ENCODE measurements at regions not wholly inside any gene's neighbourhood (a gene's known extent, or its start where the extent isn't known, plus 50 kb on each side); places are given as distances from the start of the nearest gene placed in this dataset.

DNA sequence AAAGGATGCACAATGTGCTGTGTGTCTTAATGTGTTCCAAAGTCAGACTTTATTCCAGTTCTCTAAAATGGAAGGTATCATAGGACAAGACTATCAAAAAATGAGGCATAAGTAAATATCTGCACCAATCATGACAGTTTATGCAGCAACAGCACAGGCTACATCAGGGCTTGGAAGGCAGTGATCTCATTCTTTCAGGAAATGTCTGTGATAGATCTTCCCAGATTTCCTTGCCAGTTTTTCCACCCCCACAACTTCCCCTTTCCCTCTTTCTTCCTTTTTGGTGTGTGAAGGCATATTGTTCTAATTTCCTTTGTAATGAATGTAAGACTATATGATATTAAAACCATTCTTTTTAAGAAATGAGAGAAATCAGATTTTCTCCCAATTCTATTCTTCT is 326.7 kb downstream of the ATP23 start:
- DNase-seq (ENCODE audit: low spot score): no peak

DNA sequence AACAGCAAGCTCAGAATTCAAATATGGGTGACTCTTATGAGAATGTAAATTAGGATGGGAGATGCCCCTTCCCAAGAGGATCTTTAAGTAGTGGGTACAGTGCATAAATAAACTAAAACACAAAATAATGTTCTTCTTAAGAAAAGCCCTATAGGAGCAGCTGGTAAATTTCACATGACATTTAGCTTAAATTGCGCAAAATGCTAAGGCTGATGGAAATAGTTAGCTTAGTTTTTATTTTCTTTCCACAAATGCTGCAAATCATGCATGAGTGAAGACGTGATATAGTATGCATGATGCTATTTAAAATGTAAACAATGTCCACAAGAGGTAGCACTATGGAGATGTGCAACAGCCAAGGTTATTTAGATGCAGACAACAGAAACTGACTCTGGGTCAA is 328.1 kb downstream of the ATP23 start:
- no peak for DNase-seq (ENCODE audit: low spot score)

DNA sequence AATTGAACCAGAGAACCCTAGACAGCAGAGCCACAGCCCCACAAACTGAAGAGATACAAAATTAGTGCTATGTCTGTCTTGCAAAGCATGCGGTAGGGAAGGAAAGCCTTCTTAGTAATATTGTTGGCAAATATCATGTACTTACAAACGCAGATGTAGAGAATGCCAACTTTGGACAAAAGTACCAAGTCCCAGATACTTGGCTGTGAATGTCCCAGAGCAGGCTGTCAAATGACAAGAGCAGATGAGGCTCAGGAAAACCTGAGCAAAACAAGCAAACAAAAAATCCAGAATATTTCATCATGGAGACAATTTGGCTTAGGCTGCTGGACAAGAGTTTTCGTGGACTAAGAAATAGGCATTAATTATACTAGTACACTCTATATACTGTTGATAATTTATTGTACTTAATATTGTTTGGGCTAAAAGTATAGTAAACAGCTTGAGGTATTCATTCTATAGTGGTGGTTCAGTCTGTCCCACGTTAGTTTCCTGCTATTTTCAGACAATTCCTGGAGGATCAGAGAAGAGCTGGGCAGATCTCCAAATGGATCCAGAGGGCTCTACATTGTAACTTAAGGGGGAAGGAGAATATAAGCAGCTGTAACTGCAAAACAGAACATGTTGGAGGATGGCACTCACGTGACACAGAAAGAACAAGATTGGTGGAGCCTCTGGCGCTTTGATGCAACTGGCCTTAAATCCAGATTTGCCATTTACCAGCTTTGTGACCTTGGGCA is 329.8 kb downstream of the ATP23 start:
- DNase-seq (ENCODE audit: low spot score): no peak

GRCh38 chr12:58272461-58272860 is 331.1 kb downstream of the ATP23 start:
- DNase-seq (ENCODE audit: low spot score): no peak

GRCh38 chr12:58277231-58277630 is 335.9 kb downstream of the ATP23 start:
- no peak for DNase-seq (ENCODE audit: low spot score)

GRCh38 chr12:58283553-58283952 is 342.2 kb downstream of the ATP23 start:
- no peak for DNase-seq (ENCODE audit: low spot score)

- no peak for DNase-seq (ENCODE audit: low spot score)
These were observed 344.2 kb downstream of the ATP23 start for GRCh38 chr12:58285551-58285950.

GRCh38 chr12:58286353-58286752 is 345.0 kb downstream of the ATP23 start:
- DNase-seq (ENCODE audit: low spot score): no peak

- DNase-seq (ENCODE audit: low spot score): no peak
These were observed 346.8 kb downstream of the ATP23 start for GRCh38 chr12:58288190-58288589.

DNA sequence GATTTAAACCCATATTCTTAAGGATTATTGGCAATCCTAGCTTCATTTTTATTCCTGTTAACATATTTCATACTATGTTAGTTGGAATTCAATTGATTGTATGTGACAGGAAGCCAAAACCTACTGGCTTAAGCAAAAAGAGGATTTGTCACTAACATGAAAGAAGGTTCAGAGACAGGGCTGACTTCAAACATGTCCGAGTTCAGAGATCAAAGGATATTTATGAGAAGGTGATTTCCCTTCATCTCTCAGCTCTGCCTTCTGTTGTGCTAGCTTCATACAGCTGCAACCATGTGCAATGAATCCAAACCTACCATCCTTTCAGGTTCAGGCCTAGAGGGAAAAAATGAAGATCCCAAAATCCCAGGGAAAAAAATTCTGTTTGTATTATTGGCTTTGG is 349.7 kb downstream of the ATP23 start:
- no peak for DNase-seq (ENCODE audit: low spot score)

DNA sequence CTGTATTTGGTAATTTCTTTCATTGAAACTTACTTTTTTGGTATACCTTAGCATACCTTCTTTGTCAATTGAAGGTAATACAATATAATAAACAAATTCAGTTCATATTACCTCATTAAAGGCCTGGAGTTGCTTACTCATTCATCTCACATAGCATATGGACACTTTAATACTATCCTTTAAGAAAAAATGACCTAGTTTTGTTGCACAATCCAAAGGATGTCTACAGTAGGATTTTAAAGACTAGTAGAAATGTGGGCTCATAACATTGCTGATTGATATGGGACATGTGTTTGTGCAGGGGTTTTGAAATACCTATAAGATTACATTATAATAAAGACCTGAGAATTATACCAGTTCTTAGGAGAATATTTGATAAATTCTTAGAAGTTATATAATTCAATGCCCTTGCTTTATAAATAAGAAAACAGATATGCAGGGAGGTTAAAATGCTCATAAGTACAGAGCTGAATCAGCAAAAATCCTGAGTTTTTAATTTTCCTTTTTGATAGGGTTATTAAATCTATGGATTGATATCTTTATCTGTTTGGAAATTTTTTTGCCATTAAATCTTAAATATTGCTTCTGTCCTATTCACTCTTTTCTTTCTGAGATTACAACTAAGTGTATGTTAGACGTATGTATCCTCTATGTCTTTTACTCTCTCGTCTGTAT is 352.1 kb downstream of the ATP23 start:
- no peak for DNase-seq (ENCODE audit: low spot score)

GRCh38 chr12:58295268-58295667 is 353.9 kb downstream of the ATP23 start:
- DNase-seq (ENCODE audit: low spot score): no peak

DNA sequence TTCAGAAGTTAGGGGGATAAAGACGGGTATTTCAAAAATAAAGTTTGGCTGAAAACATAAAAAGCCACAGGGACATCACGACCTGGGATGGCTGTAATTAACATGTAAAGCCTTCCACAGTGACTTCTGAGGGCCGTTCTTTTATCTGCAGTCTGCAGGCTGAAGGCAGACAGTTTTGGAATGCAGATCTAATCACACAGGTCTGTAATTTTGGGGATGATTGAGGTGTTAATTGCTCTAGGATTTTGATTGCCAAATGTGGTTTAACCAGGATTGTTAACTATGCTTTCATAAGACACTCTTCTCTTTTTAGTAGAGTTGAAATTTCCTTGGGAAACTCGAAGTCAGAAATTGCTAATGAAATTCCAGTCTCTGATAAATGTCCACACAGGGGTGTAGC is 355.5 kb downstream of the ATP23 start:
- no peak for DNase-seq (ENCODE audit: low spot score)

DNA sequence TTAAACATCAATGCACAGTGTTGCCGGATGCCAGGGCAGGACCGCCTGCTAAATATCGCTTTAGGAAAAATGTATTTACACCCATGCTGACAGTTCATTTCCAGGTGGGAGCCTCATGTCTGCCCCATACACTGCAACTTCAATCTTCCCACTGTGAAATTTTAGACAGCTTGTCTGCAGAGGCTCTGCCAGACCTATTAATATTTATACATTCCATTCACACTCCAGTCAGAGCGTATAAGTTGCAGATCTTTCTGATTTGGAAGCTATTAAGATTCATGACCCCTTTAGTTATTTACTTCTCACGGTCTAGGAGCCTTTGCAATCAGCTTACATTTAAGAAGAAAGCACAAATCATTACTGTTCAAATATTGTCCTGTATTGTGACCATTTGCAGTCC is 357.4 kb downstream of the ATP23 start:
- no peak for DNase-seq (ENCODE audit: low spot score)

GRCh38 chr12:58299371-58299770 is 358.0 kb downstream of the ATP23 start:
- DNase-seq (ENCODE audit: low spot score): no peak

- no peak for DNase-seq (ENCODE audit: low spot score)
These were observed 359.8 kb downstream of the ATP23 start for GRCh38 chr12:58301038-58301729.

DNA sequence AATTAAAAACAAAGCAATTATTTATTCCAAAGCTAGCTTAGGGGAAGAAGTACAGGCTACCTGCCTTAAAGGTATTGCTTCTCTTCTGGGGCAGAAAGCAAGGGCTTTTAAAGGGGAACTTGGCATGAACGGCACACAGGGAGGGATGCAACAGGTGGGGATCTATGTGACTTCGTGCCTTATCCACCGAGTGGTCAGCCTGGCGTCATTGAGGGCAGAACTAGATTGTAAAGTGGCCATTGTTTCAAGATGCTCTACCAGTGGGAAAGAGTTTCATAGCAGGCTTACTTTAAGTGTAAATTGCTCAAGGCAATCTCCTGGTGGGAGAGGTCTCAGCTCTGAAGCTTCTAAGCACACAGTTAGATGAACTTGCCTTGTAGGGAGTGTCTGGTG is 360.4 kb downstream of the ATP23 start:
- DNase-seq (ENCODE audit: low spot score): no peak

DNA sequence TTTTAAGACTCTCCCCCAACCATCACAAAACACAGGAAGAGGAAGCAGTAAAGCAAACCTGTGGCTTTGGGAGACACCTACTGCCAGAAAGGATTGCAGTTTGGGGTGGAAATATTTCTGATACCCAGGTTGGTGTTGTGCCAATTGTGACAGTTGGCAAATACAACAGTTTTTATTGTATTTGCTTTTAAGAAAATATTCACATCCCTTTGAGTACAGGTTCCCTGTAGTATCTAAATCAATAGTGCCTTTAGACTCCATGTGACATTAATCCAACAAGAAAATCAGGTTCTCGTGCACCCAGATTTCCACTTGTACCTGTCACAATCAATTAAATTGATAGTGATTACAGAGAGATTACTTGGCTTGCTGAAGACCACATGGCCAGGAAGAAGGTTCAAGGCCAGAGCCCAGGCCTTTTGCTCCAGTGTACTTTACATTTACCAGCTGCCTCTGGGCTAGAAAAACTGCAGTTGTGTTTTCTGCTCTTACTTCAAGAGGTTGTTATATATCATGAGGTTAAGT is 361.2 kb downstream of the ATP23 start:
- no peak for DNase-seq (ENCODE audit: low spot score)

GRCh38 chr12:58306266-58307000 is 365.1 kb downstream of the ATP23 start:
- DNase-seq (ENCODE audit: low spot score): no peak

DNA sequence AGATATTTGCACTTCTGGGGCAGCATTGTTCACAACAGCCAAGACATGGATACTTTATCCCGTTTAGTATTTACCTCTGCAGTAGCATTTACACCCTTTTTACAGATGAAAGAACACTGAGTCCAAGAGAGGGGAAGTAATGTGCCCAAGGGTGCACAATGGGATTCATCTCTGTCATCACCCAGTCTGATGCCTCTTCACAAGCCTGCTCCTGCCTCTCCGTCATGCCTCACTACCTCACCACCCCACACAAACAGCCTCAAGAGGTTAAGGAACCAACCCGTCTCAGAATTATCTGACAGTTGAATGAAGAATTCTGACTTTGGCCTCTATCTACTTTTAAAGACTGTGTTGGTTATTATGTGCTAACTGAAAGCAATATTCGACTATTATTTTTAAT is 368.4 kb downstream of the ATP23 start:
- no peak for DNase-seq (ENCODE audit: low spot score)

GRCh38 chr12:58310368-58310767 is 369.0 kb downstream of the ATP23 start:
- DNase-seq (ENCODE audit: low spot score): no peak

Measured in NAMALWA (cell line).